NB4 (cell line): ENCODE measurements at regions not wholly inside any gene's neighbourhood (a gene's known extent, or its start where the extent isn't known, plus 50 kb on each side); places are given as distances from the start of the nearest gene placed in this dataset.

Experiments
- MYC ChIP-seq: IDR thresholded peaks from 2 replicates; pipeline ENCODE4 v1.6.1; 2011; ENCODE audit warnings: low read depth, low read length
- POLR2A ChIP-seq: IDR thresholded peaks from 2 replicates; pipeline ENCODE4 v1.6.1; 2011; ENCODE audit warnings: mild to moderate bottlenecking; ENCODE audit not compliant: insufficient read length; ENCODE audit errors: extremely low read depth
- TF ChIP-seq, protein P1 (sequence below): IDR thresholded peaks from one replicate; pipeline ENCODE4 v1.5.1; 2012; ENCODE audit warnings: low read depth, low read length
- TF ChIP-seq, protein P2 (sequence below): IDR thresholded peaks from 2 replicates; pipeline ENCODE4 v1.6.1; 2011; ENCODE audit warnings: low read depth, low read length

DNA sequence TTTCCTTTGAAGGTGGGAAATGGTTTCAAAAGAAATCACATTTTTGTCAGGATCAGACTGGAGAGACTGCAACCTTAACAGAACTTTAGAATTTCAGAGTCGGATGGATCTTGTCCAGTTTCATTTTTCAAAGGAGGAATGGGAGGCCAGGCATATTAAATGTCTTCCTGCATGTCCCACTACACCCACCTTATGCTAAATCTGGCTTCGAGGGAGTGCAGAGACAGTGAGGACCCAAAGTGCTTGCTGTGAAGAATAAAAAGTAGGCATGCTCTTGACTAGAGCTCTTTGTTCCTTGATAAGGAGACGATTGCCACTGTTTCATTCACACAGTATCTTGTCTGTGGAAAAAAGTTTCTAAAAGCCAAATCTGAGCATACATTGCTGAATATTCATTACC, 197.6 kb downstream of the SLC4A3 start:
- TF ChIP-seq, protein P1, sequence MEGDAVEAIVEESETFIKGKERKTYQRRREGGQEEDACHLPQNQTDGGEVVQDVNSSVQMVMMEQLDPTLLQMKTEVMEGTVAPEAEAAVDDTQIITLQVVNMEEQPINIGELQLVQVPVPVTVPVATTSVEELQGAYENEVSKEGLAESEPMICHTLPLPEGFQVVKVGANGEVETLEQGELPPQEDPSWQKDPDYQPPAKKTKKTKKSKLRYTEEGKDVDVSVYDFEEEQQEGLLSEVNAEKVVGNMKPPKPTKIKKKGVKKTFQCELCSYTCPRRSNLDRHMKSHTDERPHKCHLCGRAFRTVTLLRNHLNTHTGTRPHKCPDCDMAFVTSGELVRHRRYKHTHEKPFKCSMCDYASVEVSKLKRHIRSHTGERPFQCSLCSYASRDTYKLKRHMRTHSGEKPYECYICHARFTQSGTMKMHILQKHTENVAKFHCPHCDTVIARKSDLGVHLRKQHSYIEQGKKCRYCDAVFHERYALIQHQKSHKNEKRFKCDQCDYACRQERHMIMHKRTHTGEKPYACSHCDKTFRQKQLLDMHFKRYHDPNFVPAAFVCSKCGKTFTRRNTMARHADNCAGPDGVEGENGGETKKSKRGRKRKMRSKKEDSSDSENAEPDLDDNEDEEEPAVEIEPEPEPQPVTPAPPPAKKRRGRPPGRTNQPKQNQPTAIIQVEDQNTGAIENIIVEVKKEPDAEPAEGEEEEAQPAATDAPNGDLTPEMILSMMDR: no peak
- no peak for TF ChIP-seq POLR2A
- TF ChIP-seq, protein P2, sequence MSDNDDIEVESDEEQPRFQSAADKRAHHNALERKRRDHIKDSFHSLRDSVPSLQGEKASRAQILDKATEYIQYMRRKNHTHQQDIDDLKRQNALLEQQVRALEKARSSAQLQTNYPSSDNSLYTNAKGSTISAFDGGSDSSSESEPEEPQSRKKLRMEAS: no peak
- no peak for TF ChIP-seq MYC
